Vagina (tissue), 2 donors: ENCODE measurements at regions not wholly inside any gene's neighbourhood (a gene's known extent, or its start where the extent isn't known, plus 50 kb on each side); places are given as distances from the start of the nearest gene placed in this dataset.

Source experiments
- POLR2A ChIP-seq, 2 donors: fragments of 450-650 bp; IDR thresholded peaks; one replicate each; pipeline ENCODE4 v1.6.1; 2017; ENCODE audit warnings: antibody characterized with exemption in 2 of 2, mild to moderate bottlenecking in 2 of 2, moderate library complexity in 2 of 2
- POLR2AphosphoS5 ChIP-seq, 2 donors: sonication (generic); formaldehyde crosslinking; IDR thresholded peaks; one replicate each; pipeline ENCODE4 v1.9.0; 2017; ENCODE audit warnings: antibody characterized with exemption in 2 of 2, mild to moderate bottlenecking in 2 of 2, low read depth in 1 of 2; ENCODE audit not compliant: insufficient read depth in 1 of 2
- TF ChIP-seq, protein P1 (sequence below), 3 experiments: fragments of 450-650 bp in 2 of 3; fragments of 200-600 bp in 1 of 3; sonication (generic) in 1 of 3; IDR thresholded peaks; one replicate each; pipeline ENCODE4 v1.5.1; 2017 to 2019; ENCODE audit warnings: antibody characterized with exemption in 3 of 3, mild to moderate bottlenecking in 2 of 3, moderate library complexity in 2 of 3

DNA sequence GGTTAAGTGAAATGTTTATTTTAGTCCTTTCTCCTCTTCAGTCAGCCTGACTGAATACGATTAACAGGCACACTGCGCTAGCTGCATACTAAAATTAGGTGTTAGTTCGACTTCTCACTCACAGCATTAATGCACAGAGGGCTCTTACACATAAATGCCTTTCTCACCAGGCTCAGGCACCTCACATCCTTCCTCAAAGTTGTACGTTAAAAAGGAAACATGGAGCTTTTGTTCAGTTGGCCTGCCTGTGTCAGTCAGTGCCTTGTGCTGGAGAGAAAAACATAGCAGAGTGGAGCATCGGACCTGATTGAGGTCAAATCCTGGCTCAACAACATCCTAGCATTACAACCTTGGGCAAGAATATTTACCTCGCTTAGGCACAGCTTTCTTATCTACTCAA, 236.0 kb upstream of the ZNF462 start:
- TF ChIP-seq, protein P1, sequence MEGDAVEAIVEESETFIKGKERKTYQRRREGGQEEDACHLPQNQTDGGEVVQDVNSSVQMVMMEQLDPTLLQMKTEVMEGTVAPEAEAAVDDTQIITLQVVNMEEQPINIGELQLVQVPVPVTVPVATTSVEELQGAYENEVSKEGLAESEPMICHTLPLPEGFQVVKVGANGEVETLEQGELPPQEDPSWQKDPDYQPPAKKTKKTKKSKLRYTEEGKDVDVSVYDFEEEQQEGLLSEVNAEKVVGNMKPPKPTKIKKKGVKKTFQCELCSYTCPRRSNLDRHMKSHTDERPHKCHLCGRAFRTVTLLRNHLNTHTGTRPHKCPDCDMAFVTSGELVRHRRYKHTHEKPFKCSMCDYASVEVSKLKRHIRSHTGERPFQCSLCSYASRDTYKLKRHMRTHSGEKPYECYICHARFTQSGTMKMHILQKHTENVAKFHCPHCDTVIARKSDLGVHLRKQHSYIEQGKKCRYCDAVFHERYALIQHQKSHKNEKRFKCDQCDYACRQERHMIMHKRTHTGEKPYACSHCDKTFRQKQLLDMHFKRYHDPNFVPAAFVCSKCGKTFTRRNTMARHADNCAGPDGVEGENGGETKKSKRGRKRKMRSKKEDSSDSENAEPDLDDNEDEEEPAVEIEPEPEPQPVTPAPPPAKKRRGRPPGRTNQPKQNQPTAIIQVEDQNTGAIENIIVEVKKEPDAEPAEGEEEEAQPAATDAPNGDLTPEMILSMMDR (IDR thresholded peaks at IDR 0.05) = no peak
- no peak for TF ChIP-seq POLR2AphosphoS5 (IDR thresholded peaks at IDR 0.05; ENCODE audit: insufficient read depth in 1 of 2, low read depth in 1 of 2)
- no peak for TF ChIP-seq POLR2A (IDR thresholded peaks at IDR 0.05)
